ENCODE measurements at regions not wholly inside any gene's neighbourhood (a gene's known extent, or its start where the extent isn't known, plus 50 kb on each side); places are given as distances from the start of the nearest gene placed in this dataset.

DNA sequence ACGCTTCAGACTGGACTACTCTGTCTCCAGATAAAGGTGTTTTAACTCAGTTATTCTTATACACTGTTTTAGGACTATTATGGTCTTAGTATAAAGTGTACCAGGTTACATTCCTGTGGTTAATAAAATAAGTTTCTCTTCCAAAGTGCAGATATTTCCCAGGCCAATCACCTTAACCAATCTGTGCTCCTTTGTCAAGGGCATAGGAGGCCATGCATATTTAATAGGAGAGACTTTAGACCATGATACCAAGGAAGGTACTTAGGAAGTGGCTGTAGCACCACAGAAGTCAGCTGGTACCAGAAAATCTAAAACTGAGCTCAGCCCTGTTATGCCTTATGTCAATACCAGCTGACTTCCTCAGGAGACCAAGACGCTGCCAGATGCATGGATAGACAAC lies 226.5 kb upstream of the TMEM72 start:
- no peak overlapping the region for H3K4me3 ChIP-seq
- H3K36me3 ChIP-seq (replicated peaks; ENCODE audit: insufficient read depth, low read depth): no peaks in the 10 kb centered on the region
- WGBS (ENCODE audit: low lambda C conversion rate, missing lambda C conversion rate): 90% methylated on average over 2 of the region's 2 CpGs
- no peak overlapping the region for H3K4me2 ChIP-seq
- H3K27me3 ChIP-seq: no peaks in the 10 kb centered on the region
- H4K20me1 ChIP-seq (ENCODE audit: insufficient read depth, poor library complexity, severe bottlenecking): no peaks in the 10 kb centered on the region
- H3K27ac ChIP-seq: no peak overlapping the region
- H2AFZ ChIP-seq: no peak overlapping the region
- H3K9me2 ChIP-seq (replicated peaks; ENCODE audit: insufficient read depth): no peaks in the 10 kb centered on the region
- TF ChIP-seq EZH2 (IDR thresholded peaks at IDR 0.05; ENCODE audit: borderline replicate concordance) (no peak), CTCF (IDR thresholded peaks at IDR 0.05; ENCODE audit: poor library complexity) (no peak), EZH2phosphoT487 (IDR thresholded peaks at IDR 0.05; ENCODE audit: low read depth, severe bottlenecking, unreplicated experiment) (no peak)
- H3K79me2 ChIP-seq: no peaks in the 10 kb centered on the region
- DNase-seq (ENCODE audit: low spot score): no peak
- H3K9me3 ChIP-seq (ENCODE audit: low read depth): no peaks in the 10 kb centered on the region
- H3K4me1 ChIP-seq (ENCODE audit: insufficient read depth): no peaks in the 10 kb centered on the region

DNA sequence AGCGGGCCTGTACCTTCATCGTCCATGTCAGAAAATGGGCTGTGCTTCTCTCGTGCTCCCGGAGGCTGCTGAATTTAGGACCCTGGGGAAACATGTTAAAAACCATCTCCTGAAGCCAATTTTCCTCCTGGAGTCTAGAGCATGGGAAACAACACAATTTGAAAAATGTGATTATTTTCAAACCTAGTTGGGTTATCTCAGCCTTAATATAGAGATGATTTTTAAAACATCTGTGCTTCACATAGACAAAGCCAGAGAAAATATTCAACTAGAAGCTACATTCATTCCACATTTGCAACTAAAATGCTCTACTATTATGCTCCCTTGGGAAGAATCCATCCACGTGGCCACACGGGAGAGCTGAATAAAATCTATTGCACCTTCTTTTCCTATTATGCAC lies 225.9 kb upstream of the TMEM72 start:
- no peaks in the 10 kb centered on the region for H3K27me3 ChIP-seq
- H3K9me2 ChIP-seq (replicated peaks; ENCODE audit: insufficient read depth): no peaks in the 10 kb centered on the region
- no peak overlapping the region for H2AFZ ChIP-seq
- DNase-seq (ENCODE audit: low spot score): no peak
- no peaks in the 10 kb centered on the region for H3K4me1 ChIP-seq (ENCODE audit: insufficient read depth)
- no peak for TF ChIP-seq CTCF (IDR thresholded peaks at IDR 0.05; ENCODE audit: poor library complexity)
- no peak for TF ChIP-seq EZH2phosphoT487 (IDR thresholded peaks at IDR 0.05; ENCODE audit: low read depth, severe bottlenecking, unreplicated experiment)
- no peak for TF ChIP-seq EZH2 (IDR thresholded peaks at IDR 0.05; ENCODE audit: borderline replicate concordance)
- WGBS (ENCODE audit: low lambda C conversion rate, missing lambda C conversion rate): 91% methylated on average over 6 of the region's 6 CpGs
- no peaks in the 10 kb centered on the region for H3K79me2 ChIP-seq
- H3K4me3 ChIP-seq: no peak overlapping the region
- H3K9me3 ChIP-seq (ENCODE audit: low read depth): no peaks in the 10 kb centered on the region
- H3K4me2 ChIP-seq: no peak overlapping the region
- H3K36me3 ChIP-seq (replicated peaks; ENCODE audit: insufficient read depth, low read depth): no peaks in the 10 kb centered on the region
- H4K20me1 ChIP-seq (ENCODE audit: insufficient read depth, poor library complexity, severe bottlenecking): no peaks in the 10 kb centered on the region
- no peak overlapping the region for H3K27ac ChIP-seq

- H3K9me3 ChIP-seq (ENCODE audit: low read depth): no peaks in the 10 kb centered on the region
- H3K36me3 ChIP-seq (replicated peaks; ENCODE audit: insufficient read depth, low read depth): no peaks in the 10 kb centered on the region
- 78% methylated on average over 2 of the region's 2 CpGs for WGBS (ENCODE audit: low lambda C conversion rate, missing lambda C conversion rate)
- H3K4me1 ChIP-seq (ENCODE audit: insufficient read depth): no peaks in the 10 kb centered on the region
- no peaks in the 10 kb centered on the region for H4K20me1 ChIP-seq (ENCODE audit: insufficient read depth, poor library complexity, severe bottlenecking)
- H2AFZ ChIP-seq: no peak overlapping the region
- no peaks in the 10 kb centered on the region for H3K9me2 ChIP-seq (replicated peaks; ENCODE audit: insufficient read depth)
- no peak overlapping the region for H3K4me3 ChIP-seq
- H3K27ac ChIP-seq: no peak overlapping the region
- no peaks in the 10 kb centered on the region for H3K27me3 ChIP-seq
- TF ChIP-seq EZH2 (IDR thresholded peaks at IDR 0.05; ENCODE audit: borderline replicate concordance) (no peak), EZH2phosphoT487 (IDR thresholded peaks at IDR 0.05; ENCODE audit: low read depth, severe bottlenecking, unreplicated experiment) (no peak), CTCF (IDR thresholded peaks at IDR 0.05; ENCODE audit: poor library complexity) (no peak)
- no peaks in the 10 kb centered on the region for H3K79me2 ChIP-seq
- H3K4me2 ChIP-seq: no peak overlapping the region
- DNase-seq (ENCODE audit: low spot score): no peak
Observed at GRCh38 chr10:44685747-44686146, 225.4 kb upstream of the TMEM72 start.

DNA sequence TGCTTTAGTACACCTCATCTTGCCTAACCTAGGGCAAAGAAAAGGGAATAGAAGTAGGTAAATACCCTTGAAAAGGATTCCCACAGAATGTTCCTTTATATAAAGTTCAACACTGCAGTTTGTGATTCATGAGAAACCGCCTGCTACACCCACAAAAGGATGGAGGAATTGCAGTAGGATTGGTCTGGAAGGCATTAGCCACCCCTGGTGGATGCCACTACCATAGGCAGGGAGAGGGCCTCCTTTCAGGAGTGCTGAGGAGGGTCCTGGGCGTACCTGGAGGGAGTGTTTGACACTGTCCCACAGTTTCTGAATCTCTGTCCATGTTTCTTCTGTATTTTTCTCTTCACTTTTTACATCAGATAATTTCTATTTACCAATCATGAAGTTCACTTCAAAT lies 221.8 kb upstream of the TMEM72 start:
- Histone ChIP-seq H4K20me1 (ENCODE audit: insufficient read depth, poor library complexity, severe bottlenecking) (no peaks in the 10 kb centered on the region), H3K9me2 (replicated peaks; ENCODE audit: insufficient read depth) (no peaks in the 10 kb centered on the region), H3K36me3 (replicated peaks; ENCODE audit: insufficient read depth, low read depth) (no peaks in the 10 kb centered on the region), H3K4me2 (no peak overlapping the region), H3K4me1 (ENCODE audit: insufficient read depth) (no peaks in the 10 kb centered on the region), H3K27me3 (no peaks in the 10 kb centered on the region), H3K79me2 (no peaks in the 10 kb centered on the region), H2AFZ (no peak overlapping the region), H3K9me3 (ENCODE audit: low read depth) (no peaks in the 10 kb centered on the region), H3K27ac (no peak overlapping the region), H3K4me3 (no peak overlapping the region)
- 91% methylated on average over 2 of the region's 2 CpGs for WGBS (ENCODE audit: low lambda C conversion rate, missing lambda C conversion rate)
- TF ChIP-seq EZH2 (IDR thresholded peaks at IDR 0.05; ENCODE audit: borderline replicate concordance) (no peak), CTCF (IDR thresholded peaks at IDR 0.05; ENCODE audit: poor library complexity) (peak; percentile 8), EZH2phosphoT487 (IDR thresholded peaks at IDR 0.05; ENCODE audit: low read depth, severe bottlenecking, unreplicated experiment) (no peak)
- DNase-seq (ENCODE audit: low spot score): no peak

Data from hepatocyte (in vitro differentiated cells).